GM19035 (cell line): ENCODE measurements at regions not wholly inside any gene's neighbourhood (a gene's known extent, or its start where the extent isn't known, plus 50 kb on each side); places are given as distances from the start of the nearest gene placed in this dataset.

Source experiments
- ATAC-seq: cut with Tn5 transposase; IDR thresholded peaks from one replicate; pipeline ENCODE4 v1.9.1; 2021; ENCODE audit not compliant: unreplicated experiment

DNA sequence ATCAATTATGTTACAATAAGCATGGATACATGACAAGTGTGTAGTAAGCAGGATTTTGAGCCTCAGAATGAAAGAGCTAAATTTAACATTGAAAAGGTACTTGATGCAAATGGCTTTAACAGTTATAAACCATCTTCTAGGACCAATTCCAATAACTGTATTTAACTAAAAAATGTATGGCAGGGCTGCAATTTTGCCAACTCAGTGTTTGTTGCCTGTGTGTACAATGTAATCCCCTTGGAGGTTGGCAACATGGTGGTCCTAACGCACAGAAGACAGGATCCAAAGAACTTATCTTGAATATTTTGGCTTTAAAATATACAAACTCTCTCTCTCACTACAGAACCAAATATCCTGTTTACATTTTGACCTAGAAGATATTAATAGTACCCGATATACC, 2314.1 kb downstream of the LRRC4C start:
- ATAC-seq, result no peak

DNA sequence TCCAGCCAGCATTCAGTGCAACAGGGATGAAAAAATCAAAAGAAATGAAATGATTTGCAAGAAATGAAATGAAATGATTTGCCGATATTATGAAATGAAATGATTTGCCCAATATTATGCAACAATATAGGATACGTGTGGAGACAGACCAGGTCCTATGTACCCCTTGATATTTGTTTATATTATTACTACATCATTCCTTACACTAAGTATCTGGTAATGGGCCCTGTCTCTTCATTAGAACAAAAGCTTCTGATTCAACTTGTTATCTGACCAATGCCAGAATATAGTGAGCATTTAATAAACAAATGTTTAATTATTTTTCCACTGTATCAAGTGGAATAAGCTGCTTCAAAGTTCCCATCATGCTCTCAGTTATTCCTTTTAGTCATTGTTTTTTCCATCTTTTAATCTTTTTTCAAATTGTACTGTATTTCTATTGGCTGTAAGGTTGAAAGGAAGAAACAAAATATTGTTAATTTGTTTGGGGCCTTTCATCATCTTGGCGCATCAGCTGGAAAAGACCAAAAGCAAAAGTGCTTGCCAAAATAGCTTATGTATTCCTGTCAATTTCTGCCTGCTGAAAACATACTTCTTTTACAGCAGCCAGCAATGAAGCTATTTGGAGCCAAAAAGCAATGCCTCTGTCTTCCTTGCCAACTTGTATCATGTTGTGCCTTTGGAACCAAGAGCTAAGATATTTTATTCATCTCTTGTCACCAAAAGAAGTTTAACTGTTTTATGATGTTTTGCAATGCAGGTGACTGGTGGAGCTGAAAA, 2314.9 kb downstream of the LRRC4C start:
- no peak for ATAC-seq

- no peak for ATAC-seq
These were observed 2319.9 kb downstream of the LRRC4C start for GRCh38 chr11:39139581-39139980.

DNA sequence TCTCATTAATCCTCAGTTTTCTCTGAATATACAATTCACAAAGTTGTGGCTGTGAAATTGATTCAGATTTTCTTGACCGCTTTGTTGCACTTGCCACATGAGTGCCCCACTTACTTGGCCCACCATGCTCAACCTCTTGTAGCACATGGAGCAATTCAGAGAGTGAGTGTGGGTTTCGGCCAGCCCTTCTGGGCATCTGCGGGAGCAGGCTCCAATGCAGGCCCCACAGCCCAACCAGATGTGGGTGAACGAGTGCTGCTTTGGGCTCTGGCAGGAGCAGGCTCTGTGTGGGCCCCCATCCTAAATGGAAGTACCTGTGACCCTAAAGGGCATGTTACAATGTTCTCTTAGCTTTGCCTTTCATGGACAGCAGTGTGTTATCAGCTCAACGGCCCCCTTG, 2338.6 kb downstream of the LRRC4C start:
- no peak for ATAC-seq

- ATAC-seq, result no peak
These were observed 2345.8 kb downstream of the LRRC4C start for GRCh38 chr11:39113606-39114005.

DNA sequence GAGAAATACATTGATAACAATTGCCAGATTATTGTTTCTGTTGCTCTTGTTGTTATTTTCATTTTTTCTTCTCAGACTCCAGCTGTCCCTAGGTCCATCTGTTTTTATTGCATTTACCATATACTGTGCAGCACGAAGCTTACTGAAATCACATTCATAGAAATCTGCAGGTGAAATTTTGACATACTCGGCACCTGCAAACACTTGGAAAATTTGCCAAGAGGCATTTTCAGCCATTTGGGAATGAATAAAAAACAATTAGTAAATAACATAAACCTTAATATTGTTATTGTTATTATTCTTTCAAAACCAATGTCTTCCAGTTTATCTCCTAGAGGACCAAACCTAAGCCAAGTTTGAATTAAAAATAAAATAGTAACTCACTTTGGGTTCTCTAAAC, 2357.2 kb downstream of the LRRC4C start:
- ATAC-seq, result no peak

GRCh38 chr11:39078465-39078864, 2381.0 kb downstream of the LRRC4C start:
- no peak for ATAC-seq

DNA sequence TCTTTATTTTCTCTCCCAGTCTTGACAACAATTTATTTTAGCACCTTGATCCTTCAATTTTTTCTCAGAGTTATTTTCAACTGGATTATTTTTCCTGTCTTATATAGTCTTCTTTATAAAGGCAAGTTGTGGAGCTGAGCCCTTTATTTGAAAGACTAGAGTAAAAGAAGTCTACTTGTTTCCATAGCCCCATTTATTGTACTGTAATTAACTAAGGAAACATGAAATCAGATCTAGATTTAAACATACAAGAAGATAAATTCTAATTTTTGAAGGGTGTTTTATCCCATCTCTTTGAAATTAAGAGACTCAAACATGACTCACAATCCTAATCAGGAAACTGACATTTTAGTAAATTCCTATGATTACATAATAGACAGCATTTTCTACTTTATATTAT, 2421.8 kb downstream of the LRRC4C start:
- no peak for ATAC-seq

DNA sequence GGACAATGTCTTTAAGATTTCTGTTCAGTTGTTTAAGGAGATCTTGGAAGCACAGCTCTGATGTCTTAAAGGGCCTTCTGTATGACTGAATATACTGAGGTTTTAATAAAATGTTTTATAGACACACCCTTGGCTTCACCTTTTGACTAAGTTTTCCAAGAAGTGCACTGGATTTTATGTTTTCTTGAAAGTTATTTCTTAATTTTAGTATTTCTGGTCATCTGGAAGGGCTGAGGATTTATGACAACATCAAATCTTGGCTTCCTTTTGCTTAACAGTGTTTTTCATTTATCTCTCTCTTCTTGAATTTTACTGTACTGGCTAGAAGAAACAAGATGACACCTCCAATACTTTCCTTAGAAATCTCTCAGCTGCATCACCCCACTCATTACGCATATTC, 2423.4 kb downstream of the LRRC4C start:
- no peak for ATAC-seq

DNA sequence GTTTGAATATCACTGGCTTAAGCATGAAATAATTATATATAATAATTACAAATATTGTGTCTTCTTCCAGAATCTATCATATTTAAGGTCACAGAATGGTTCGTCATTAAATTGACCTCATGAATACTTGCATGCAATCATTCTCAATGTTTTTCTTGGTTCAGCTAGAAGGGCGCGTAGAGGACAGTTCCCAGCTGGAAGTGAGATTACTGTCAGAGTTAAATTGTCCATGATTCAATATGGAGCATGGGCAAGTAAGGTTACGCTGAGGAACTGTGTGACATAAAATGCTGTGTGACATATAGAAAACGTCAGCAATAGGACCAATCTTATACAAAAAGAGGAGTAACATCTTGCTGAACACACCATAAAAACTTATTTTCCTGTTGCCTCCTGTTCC, 2423.5 kb upstream of the RAG2 start:
- no peak for ATAC-seq

GRCh38 chr11:39011797-39012196, 2413.8 kb upstream of the RAG2 start:
- ATAC-seq, result no peak

DNA sequence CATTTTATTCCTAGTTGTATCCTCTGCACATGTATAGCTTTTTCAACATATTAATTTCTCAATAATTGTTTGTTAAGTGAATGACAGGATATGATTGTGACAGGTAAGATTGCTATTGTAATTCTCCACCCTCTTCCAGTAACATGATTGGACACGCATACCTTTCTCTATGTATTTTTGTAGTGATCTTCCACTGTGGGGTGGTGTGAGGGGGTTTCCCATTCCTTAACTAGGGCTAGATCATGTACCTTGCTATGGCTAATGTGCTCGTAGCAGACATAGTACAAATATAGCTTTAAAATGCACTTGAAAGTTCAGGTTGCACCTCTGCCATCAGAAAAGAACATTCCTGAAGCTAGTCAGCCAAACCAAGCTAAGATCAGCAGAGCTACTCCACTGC, 2392.8 kb upstream of the RAG2 start:
- no peak for ATAC-seq

DNA sequence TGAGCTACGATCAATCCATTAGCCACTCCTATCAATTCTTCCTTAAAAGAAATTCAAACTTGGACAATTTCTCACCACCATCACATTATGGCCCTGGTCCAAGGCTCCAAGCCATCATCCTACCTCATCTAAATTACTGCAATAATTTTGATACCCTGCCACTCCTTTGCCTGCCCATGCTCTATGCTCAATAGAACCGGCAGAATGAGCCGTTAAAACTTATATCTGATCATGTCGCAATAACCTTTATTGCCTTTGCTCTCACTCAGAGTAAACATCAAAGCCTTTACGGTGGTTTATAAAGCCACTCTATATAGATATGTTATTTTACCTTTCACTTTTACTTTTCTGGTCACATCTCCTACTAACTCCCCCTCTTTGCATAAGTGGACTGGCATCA, 2392.1 kb upstream of the RAG2 start:
- no peak for ATAC-seq

- no peak for ATAC-seq
These were observed 2390.9 kb upstream of the RAG2 start for GRCh38 chr11:38988908-38989307.

- no peak for ATAC-seq
These were observed 2374.2 kb upstream of the RAG2 start for GRCh38 chr11:38972220-38972619.

GRCh38 chr11:38971141-38971540, 2373.1 kb upstream of the RAG2 start:
- no peak for ATAC-seq

GRCh38 chr11:38968951-38969350, 2370.9 kb upstream of the RAG2 start:
- ATAC-seq, result no peak

- no peak for ATAC-seq
These were observed 2354.7 kb upstream of the RAG2 start for GRCh38 chr11:38952698-38953097.

- no peak for ATAC-seq
These were observed 2352.8 kb upstream of the RAG2 start for GRCh38 chr11:38950867-38951266.

DNA sequence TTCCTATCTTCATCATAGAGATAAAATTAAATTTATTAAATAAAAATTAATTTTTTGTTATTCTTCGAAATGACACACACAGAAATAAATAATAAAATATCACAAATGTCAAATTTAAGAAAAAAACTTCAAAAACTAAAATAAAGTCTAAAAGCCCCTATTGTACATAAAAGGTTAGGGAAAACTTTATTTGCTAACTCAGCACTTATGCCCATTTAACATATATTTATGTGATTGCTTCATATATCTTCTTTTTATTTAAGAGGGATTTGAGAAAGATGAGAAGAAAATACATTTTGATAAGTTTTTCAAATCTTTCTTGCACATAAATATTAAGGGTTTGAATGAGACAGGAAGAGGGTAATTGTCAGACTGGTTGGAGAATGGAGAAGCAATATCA, 2350.4 kb upstream of the RAG2 start:
- no peak for ATAC-seq

- ATAC-seq, result no peak
These were observed 2339.7 kb upstream of the RAG2 start for GRCh38 chr11:38937709-38938108.

DNA sequence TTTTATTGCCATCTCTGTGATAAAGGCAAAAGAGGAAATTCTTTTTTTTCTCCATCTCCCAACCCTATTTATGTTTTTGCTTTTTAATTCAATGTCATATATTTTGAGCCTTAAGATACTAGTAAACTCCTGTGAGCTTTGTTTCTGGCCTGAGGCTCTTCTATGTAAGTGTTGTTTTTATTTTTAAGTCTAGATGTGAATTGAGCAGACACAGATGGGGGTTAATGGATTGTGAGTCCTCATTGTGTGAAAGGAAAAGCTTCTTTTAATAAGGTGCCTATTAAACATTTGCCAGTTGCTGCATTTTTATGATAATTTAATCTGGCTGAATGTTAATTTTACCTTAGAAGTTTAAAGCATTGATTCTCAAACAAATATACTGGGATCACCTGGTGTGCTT, 2337.9 kb upstream of the RAG2 start:
- no peak for ATAC-seq

GRCh38 chr11:38927993-38928392, 2330.0 kb upstream of the RAG2 start:
- no peak for ATAC-seq
